Dermis microvascular lymphatic vessel endothelial cell (primary cell): ENCODE measurements at regions not wholly inside any gene's neighbourhood (a gene's known extent, or its start where the extent isn't known, plus 50 kb on each side); places are given as distances from the start of the nearest gene placed in this dataset.
"Not testable (repeated sequence)": the region's sequence is repeated elsewhere in the genome, so short reads cannot be mapped to it uniquely, and the experiment has no call there.

Source experiments
- DNase-seq, 2 donors: peaks; one replicate each; pipeline versions ENCODE4 v3.0.0 to v3.0.0-alpha.2; 2010; ENCODE audit warnings: low read depth in 2 of 2

DNA sequence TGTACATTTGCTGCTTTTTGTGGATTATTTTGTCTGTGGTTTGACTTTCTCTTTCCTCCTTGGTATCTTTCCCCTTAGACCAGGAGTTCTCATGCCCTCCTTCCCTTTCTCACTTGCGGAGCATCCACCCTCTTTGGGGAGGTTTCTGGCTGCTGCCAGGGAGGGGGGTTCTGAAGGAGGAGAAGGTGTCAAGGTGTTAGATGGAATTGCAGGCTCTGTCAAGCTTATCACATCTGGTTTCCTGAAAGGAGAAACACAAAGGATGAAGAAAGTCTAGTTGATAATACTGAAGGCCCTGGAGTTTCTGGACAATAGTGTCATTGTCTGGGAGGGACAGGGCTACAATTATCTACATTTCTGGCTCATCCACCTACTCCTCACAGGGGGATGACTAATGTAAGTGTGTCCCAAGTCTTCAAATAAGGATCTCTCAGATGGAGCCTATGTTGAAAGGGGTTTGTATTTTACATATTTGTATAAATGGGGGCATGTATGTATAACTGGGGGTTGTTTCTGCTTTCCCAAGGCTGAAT, 217.3 kb upstream of the CCDC196 start:
- DNase-seq, result no peak

DNA sequence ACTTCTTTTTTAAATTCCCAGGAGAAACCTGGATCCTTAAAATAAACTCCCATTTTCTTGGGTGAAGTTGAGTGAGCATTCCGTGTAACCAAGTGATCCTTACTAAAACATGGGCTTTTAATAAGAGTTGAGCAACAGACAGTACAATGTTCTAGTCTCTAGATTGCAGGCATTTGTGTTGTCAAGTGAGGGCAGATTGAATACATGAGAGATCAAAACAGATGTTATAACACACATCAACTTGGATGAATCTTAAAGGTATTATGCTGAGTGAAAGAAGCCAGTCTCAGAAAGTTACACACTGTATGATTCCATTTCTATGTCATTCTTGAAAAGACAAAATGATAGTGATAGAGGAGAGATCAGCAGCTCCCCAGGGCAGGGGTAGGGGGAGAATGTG, 213.9 kb upstream of the CCDC196 start:
- no peak for DNase-seq

DNA sequence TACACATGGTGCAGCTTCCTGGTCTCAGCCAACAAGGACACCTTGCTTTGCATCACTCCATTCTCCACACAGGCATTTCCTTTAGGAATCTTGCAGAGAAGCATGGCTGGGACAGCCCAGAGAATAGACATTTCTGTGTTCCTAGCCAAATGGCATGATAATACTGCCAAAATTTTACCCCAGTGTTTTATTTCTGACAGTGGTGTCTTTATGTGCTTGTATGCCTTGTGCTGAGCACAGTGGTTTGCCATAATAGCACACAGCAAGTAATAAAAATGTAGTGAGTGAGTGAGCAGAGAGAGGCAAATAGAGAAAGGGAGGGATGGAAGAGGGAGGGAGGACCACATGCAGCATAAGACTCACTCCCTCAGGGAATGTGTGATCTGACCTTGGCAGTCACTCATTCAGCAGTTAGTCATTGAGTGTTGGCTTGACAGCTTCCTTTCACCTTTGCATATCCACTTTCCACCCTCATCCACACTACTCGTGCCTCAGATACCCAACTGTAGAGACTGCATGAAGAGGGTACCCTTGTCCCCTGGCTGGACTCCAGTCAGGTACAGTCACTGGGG, 212.8 kb upstream of the CCDC196 start:
- no peak for DNase-seq

DNA sequence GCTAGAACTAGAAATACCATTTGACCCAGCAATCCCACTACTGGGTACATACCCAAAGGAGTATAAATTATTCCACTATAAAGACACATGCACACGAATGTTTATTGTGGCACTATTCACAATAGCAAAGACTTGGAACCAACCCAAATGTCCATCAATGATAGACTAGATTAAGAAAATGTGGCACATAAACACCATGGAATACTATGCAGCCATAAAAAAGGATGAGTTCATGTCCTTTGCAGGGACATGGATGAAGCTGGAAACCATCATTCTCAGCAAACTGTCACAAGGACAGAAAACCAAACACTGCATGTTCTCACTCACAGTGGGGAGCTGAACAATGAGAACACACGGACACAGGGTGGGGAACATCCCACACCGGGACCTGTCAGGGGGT, 207.8 kb upstream of the CCDC196 start:
- not testable (repeated sequence) for DNase-seq

DNA sequence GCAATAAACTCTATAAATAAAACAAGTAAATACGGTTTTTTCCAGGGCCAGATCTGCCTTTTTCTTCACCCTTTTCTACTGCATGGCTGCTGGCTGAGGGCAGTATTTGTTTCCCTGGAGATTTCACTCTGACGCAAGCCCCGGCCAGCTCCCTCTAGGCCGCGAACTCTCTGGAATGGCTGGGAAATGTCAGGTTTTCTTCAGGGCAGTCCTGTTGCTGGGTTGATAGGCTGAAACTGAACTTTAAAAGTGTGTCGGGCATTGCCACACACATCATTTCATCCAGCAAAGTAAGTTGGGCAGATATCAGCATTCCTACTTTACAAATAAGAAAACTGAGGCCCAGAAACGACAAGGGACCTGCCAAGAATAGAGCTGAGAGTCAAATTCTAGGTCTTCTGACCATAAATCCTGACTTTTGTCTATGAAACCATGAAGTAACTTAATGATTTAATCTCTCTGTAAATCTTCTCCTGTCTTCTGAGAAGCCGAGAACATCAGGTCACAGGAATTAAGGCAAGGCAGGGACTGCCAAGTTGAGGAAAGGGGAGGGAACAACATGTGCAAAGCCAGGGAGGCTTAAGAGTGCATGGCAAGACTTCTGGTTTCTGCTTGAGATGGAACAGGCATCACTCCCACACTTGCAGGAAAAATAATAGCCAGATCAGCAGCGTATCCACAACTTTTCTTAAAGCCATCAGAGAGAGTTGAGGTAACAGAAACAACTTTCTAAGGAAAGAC, 205.0 kb upstream of the CCDC196 start:
- no peak for DNase-seq

DNA sequence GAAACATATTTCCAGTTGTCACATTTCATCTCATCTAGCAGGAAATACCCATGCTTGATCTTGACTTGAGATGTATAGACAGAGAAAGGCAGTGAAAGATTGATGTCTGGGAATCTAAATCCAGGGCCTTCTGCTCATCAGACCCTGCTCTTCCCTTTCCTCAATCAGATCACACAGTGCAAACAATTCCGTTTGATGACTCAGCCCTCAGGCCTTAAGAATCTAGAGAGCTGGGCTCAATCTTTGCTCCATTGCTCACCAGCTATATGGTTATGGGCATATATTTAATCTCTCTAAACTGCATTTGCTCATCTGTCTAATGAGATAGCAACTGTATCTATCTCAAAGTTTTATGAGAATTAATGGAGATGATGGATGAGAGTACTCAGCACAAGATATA, 201.8 kb upstream of the CCDC196 start:
- no peak for DNase-seq

DNA sequence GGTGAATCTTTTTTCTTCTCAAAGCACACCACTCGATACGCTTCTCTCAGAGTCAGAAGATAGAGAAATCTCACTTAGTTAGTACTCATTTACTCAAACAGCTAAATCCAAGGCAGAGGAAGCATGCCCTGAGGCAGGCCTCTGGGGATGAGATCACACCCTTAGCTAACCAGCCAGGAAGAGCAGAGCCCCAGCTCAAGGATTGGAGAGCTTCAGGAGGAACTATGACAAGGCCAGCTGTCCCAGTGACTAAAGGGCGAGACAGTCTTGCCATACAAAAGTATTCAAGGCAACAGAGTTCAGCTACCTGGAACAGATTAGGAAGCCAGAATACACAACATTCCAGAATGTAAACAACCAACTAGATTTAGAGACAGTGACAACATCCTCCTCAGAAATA, 197.7 kb upstream of the CCDC196 start:
- DNase-seq, result no peak

DNA sequence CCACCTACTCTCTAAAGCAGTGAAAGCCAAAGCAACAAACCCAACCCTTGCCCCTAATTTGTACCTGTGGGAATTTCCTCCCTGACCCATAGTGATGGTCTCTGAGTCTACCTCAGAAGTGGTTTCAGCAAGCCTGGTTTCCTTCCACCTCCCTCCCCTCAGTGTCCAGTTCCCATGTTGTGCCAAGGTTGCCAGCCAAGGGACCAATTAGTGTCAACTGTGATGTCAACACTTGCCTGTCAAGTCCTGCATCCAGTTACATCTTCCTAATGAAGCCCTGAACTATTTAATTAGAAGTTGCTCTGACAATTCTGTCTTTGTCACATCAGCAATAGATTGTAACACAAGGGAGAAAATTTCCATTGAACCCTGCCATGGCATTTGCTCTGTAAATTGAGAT, 194.4 kb upstream of the CCDC196 start:
- no peak for DNase-seq

DNA sequence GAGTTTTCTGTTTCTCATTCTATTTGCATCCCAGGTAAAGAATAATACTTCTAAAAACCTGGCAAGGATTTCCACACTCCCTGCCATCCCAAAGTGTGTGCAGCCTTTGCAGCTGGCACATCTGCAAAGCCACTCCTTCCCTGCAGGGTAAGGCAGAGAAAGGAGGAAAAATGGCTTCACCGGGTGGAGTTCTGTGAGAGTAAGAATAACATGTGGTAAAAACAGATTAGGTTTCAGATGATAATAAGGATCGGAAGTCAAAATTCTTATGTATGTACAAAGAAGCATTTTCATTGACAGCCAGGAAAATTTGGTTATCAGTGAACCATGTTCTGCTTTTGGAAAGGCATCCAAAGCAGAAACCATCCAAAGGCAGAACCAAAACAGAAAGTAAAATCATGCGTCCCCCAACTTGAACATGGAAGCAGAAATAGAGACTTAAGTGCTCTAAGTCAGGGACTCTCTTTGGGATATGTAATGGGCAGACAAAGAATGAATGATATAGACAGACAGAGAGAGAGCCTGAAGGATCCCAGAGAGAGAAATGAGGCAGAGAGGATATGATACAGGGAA, 192.6 kb upstream of the CCDC196 start:
- no peak for DNase-seq

DNA sequence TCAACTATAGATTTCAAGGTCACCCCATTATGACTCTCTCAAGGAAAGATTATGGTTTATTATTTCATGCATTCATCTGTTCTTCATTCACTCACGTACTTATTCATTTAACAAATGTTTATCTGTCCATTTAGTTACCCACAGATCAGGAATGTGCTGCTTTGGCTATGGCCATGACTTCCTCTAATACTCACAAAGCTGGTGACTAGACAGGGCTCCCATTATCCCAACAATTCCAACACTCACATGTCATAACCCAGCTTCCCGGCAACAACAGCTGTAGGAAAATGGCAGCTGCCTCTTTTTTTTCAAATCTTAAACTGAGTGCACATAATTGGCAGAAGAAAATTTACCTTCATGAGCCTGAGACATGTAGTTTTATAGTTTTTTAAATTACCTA, 190.8 kb upstream of the CCDC196 start:
- DNase-seq, result no peak

DNA sequence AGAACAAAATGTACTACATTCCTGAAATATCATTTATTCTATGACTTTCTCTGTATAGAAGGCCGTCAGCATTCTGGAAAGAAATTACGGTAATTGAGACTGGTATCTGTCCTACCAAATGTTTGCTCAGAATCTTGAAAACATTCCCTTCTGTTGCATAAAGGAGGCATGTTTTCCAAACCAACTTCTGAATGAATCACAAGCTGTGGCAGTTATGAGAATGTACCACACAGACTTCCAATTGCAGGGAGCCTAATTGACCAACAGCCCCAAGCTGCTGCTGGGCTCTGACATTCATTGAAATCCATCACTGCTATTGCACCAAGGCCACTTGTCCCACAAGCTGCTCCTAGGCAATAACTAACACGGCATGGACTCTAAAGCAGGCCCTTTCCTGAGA, 185.3 kb upstream of the CCDC196 start:
- DNase-seq, result no peak

DNA sequence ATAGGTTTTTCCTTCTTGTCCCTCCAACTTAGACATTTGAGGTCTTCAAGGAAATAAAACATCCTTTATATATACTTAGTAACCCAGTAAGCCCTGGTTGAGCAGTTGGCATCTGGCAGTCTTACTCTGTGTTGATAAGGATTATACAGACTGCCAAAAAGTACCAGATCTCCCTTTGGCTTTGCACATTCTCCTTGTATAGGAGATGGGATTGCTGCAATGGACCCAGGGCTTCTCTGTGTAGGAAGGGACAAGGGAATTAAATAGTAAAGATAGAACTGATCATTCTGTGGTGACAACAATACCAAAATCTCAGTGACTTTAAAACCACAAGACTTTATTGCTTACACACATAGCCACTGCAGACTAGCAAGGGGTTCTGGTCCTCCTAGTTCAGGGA, 180.1 kb upstream of the CCDC196 start:
- no peak for DNase-seq

DNA sequence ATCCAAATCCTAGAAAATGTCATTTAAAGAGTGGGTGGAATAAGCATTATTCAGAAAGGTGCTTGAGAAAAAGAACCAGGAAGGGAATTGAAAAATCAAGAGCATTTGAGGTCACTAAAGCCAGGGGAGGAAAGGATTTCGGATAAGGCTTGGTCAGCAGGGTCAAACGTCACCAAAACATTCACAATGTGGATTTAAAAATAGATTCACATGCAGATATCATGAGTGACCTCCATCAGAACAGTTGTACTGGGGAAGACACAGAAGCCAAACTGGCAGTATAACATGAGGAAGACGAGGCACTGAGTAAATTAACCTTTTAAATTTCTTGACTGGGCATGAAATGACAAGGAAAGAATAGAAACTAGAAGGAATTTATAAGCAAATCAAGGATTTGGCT, 175.1 kb upstream of the CCDC196 start:
- no peak for DNase-seq

DNA sequence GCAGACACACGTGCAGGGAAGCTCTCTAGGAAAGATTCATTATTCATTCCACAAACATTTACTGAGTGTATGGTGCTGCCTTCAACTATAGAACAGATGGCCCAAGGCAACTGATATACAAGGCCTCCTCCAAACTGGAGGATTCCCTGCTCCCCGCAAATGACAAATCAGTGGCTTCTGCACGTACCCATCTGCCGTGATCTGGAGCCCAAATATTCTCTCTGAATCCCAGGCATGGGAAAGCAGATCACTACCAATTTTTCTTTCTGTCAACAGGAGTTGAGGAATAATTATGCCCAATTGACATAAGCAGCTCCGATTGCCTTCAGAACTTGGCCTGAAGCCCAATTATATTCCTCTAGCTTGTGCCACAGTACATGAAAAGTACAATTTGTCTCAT, 174.2 kb upstream of the CCDC196 start:
- DNase-seq, result no peak

DNA sequence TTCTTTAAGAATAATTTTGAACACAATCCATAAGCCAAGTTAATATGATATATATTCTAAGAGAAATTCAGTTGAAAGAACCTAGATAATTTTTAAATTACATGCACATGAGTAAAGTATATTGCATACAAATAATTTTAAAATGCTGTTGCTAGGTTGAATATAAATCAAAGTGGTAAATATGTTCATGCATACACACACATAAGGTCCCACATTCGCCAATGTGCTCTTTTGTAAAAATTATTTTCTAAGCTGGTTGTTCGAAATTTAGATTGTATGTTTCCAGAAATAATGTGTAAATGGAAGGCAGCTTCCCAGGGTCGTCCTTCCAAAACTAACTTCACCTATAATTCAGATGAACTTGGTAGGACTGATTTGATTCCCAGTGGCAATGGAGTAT, 173.7 kb upstream of the CCDC196 start:
- DNase-seq, result no peak

DNA sequence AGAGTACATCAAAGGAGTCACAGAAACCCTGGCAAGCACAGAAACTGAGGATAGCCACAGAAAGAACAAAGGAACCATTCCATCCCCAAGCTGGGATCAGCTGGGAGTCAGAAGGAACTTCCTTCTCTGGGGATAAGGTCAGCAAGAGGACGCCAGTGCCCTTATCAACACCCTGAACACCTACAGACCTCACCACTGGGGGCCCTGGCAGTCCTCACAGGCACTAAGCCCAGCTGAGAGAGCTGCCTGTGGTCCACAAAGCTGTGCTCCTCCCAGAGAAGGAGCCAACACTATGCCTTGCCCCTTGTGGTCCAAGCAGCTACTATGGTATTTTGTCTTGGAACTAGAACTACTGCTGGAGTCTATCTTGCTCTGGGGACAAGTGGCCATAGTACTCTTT, 171.1 kb upstream of the CCDC196 start:
- no peak for DNase-seq

DNA sequence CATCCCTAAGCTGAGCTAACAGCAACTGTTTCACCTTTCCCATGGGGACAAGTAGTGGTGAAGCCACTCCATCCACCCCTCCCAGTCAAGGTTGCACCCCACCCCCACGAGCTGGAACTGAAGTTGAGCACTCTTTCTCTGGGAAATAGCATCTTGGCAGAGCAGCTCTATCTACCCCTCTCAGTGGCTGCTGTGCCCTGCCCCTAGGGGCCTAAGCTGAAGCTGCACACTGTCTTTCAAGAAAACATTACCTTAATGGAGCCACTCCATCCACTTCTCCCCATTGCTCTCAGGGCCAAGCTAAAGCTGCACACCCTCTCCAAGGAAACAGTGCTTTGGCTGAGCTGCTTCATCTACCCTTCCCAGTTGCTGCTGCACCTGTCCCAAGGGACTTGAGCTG, 170.6 kb upstream of the CCDC196 start:
- no peak for DNase-seq

DNA sequence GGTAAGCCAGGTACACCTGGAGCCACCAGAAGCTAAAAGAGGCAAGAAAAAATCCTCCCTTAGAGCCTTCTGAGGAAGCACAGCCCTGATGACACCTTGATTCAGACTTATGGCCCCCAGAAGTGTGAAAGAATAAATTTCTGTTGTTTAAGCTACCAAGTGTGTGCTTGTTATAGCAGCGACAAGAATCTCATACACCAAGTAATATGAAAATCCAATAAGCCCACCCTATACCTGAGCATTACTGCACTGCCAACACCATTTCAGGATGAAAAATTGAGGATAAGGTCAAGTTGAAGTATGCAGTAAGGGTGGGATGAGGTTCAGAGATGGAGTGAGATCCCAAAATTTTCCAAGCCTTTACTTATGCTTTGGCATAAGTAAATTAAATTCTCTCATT, 163.6 kb upstream of the CCDC196 start:
- no peak for DNase-seq

DNA sequence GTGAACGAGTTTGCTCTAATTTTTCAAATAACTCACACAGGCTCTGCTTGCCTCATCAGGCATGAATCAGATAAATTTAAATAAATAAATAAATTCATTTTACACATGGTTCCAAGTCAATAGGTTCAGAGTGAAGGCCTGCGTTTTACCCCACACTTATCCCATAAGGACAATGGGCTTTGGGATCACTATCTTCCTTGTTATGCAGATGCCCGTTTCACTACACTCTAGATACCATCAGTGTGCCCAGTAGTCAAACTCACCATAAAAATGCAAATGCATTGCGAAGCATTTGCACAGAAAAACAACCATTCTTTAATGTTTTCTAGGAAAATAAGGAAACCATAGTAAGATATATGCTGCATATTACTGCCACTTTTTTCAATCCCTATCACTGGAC, 155.9 kb upstream of the CCDC196 start:
- no peak for DNase-seq

DNA sequence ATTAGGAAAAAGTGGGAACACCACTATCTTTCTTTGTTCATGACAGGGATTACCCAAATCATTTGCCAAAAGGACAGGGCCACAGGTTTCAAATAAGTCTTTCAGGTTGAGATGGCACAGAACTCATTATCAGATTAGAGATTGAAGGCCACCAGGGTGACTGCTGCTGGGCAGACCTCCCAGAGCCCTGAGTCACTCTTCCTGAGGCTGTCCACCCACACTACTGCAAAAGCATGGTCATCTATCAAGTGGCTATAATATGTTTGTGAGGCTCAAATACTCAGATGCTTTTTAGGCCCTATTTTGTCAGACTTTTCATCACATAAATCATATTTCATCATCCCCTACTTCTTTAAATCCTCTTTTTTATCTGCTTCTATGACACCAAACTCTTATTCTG, 155.3 kb upstream of the CCDC196 start:
- DNase-seq, result peak in 1 of 2 donors; percentile 12

DNA sequence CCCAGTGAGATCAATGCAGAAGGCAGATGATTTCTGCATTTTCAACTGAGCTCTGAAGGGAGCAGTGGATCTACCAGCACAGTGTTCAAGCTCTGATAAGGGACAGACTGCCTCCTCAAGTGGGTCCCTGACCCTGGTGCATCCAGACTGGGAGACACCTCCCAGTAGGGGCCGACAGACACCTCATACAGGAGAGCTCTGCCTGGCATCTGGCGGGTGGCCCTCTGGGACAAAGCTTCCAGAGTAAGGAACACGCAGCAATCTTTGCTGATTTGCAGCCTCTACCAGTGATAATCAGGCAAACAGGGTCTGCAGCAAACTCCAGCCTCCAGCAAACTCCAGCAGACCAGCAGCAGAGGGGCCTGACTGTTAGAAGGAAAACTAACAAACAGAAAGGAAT, 152.9 kb upstream of the CCDC196 start:
- DNase-seq, result not testable (repeated sequence)

DNA sequence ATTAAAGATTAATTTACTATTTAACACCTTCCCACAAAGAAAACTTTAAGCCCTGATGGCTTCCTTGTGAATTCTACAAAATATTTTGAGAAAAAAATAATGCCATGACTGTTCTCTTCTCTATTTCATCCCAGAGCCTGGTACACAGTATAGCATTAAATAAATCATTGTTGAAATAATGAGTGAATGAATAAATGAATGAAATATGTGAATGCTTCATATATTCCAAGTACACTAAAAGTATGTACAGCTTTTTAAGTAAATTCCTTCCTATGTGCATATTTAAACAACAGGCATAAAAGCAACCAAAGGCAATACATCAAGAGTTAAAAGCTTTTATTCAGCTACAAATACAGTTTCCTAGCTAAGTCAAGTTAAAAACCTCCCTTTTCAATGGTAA, 144.9 kb upstream of the CCDC196 start:
- DNase-seq, result no peak

DNA sequence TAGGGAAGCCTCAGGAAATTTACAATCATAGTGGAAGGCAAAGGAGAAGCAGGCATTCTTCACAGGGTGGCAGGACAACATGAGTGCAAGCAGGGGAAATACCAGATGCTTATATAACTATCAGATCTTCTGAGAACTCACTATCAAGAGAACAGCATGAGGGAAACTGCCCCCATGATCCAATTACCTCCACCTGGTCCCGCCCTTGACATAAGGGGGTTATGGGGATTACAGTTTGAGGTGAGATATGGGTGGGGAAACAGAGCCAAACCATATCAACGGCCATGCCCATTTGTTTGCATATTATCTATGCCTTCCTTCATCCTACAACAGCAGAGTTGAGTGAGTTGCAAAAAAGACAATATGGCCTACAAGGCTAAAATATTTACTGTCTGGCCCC, 140.2 kb upstream of the CCDC196 start:
- DNase-seq, result no peak
